ENCODE measurements at regions not wholly inside any gene's neighbourhood (a gene's known extent, or its start where the extent isn't known, plus 50 kb on each side); places are given as distances from the start of the nearest gene placed in this dataset.

- no peak for TF ChIP-seq CTCF (IDR thresholded peaks at IDR 0.05; ENCODE audit: low read depth, low read length, missing control alignments)
- H3K4me3 ChIP-seq (ENCODE audit: low read depth, low read length) = no peak overlapping the region
- in situ Hi-C loops (cut with HindIII; ENCODE audit: low sequenced_read_pairs) = no loop called here
- DNase-seq (ENCODE audit: low read depth) = no peak
Measured at GRCh38 chr6:149249370-149250357, 67.8 kb upstream of the TAB2 start.

- in situ Hi-C loops (cut with HindIII; ENCODE audit: low sequenced_read_pairs) = no loop called here
- no peak for TF ChIP-seq CTCF (IDR thresholded peaks at IDR 0.05; ENCODE audit: low read depth, low read length, missing control alignments)
- no peak overlapping the region for H3K4me3 ChIP-seq (ENCODE audit: low read depth, low read length)
- no peak for DNase-seq (ENCODE audit: low read depth)
Measured at GRCh38 chr6:149250951-149251350, 66.6 kb upstream of the TAB2 start.

- no peak overlapping the region for H3K4me3 ChIP-seq (ENCODE audit: low read depth, low read length)
- DNase-seq (ENCODE audit: low read depth) = no peak
- in situ Hi-C loops (cut with HindIII; ENCODE audit: low sequenced_read_pairs) = no loop called here
- no peak for TF ChIP-seq CTCF (IDR thresholded peaks at IDR 0.05; ENCODE audit: low read depth, low read length, missing control alignments)
Measured at GRCh38 chr6:149252622-149253021, 64.9 kb upstream of the TAB2 start.

GRCh38 chr6:149254253-149254652 lies 63.3 kb upstream of the TAB2 start:
- in situ Hi-C loops (cut with HindIII; ENCODE audit: low sequenced_read_pairs) = no loop called here
- no peak for TF ChIP-seq CTCF (IDR thresholded peaks at IDR 0.05; ENCODE audit: low read depth, low read length, missing control alignments)
- no peak for DNase-seq (ENCODE audit: low read depth)
- H3K4me3 ChIP-seq (ENCODE audit: low read depth, low read length) = no peak overlapping the region

GRCh38 chr6:149259753-149260152 lies 57.8 kb upstream of the TAB2 start:
- DNase-seq (ENCODE audit: low read depth) = no peak
- in situ Hi-C loops (cut with HindIII; ENCODE audit: low sequenced_read_pairs) = no loop called here
- TF ChIP-seq CTCF (IDR thresholded peaks at IDR 0.05; ENCODE audit: low read depth, low read length, missing control alignments) = no peak
- no peak overlapping the region for H3K4me3 ChIP-seq (ENCODE audit: low read depth, low read length)

GRCh38 chr6:149260214-149260874 lies 57.2 kb upstream of the TAB2 start:
- in situ Hi-C loops (cut with HindIII; ENCODE audit: low sequenced_read_pairs) = no loop called here
- no peak overlapping the region for H3K4me3 ChIP-seq (ENCODE audit: low read depth, low read length)
- TF ChIP-seq CTCF (IDR thresholded peaks at IDR 0.05; ENCODE audit: low read depth, low read length, missing control alignments) = no peak
- no peak for DNase-seq (ENCODE audit: low read depth)
